RWPE2 (cell line): ENCODE measurements at regions not wholly inside any gene's neighbourhood (a gene's known extent, or its start where the extent isn't known, plus 50 kb on each side); places are given as distances from the start of the nearest gene placed in this dataset.

ENCODE experiments used
- ATAC-seq: fragments of 200-7000 bp; cut with Tn5 transposase; 3 replicates; pipeline ENCODE4 v1.9.1; 2021; ENCODE audit warnings: low read depth
- DNase-seq: peaks from one replicate; pipeline ENCODE4 v3.0.0-alpha.2; 2020; ENCODE audit warnings: low spot score
- H3K27ac ChIP-seq: fragments of 450-650 bp; 2 replicates; pipeline ENCODE4 v1.5.1; 2017; ENCODE audit warnings: mild to moderate bottlenecking; ENCODE audit not compliant: poor library complexity, severe bottlenecking
- H3K27me3 ChIP-seq: fragments of 250-450 bp; sonication (Bioruptor Pico); 2 replicates; pipeline ENCODE4 v1.5.1; 2021; ENCODE audit warnings: mild to moderate bottlenecking, moderate library complexity; ENCODE audit not compliant: insufficient read depth, poor library complexity, severe bottlenecking
- H3K36me3 ChIP-seq: fragments of 250-450 bp; sonication (Bioruptor Pico); 2 replicates; pipeline ENCODE4 v1.5.1; 2020; ENCODE audit warnings: low read depth, mild to moderate bottlenecking, moderate library complexity
- H3K4me1 ChIP-seq: fragments of 250-450 bp; sonication (Bioruptor Pico); 2 replicates; pipeline ENCODE4 v1.5.1; 2021; ENCODE audit warnings: mild to moderate bottlenecking, moderate library complexity; ENCODE audit not compliant: insufficient read depth, poor library complexity, severe bottlenecking
- H3K4me3 ChIP-seq: fragments of 250-450 bp; sonication (Bioruptor Pico); 2 replicates; pipeline ENCODE4 v1.5.1; 2021; ENCODE audit warnings: mild to moderate bottlenecking, moderate library complexity; ENCODE audit not compliant: severe bottlenecking
- H3K9me3 ChIP-seq: fragments of 250-450 bp; sonication (Bioruptor Pico); 2 replicates; pipeline ENCODE4 v1.5.1; 2021; ENCODE audit warnings: mild to moderate bottlenecking, moderate library complexity; ENCODE audit not compliant: severe bottlenecking
- CTCF ChIP-seq: fragments of 450-650 bp; IDR thresholded peaks from one replicate; pipeline ENCODE4 v1.5.1; 2017; ENCODE audit warnings: mild to moderate bottlenecking, moderate library complexity; ENCODE audit not compliant: poor library complexity, severe bottlenecking

- Histone ChIP-seq H3K27me3 (no peaks in the 10 kb centered on the region), H3K4me1 (no peaks in the 10 kb centered on the region), H3K4me3 (no peak overlapping the region), H3K9me3 (peaks cover 1% of the 10 kb centered on the region), H3K27ac (no peak overlapping the region), H3K36me3 (no peaks in the 10 kb centered on the region)
- no peak for DNase-seq
- no peak for ATAC-seq
- no peak for TF ChIP-seq CTCF
Observed at GRCh38 chr6:15974817-15975216, 154.1 kb upstream of the MYLIP start.

GRCh38 chr6:15970517-15970916 lies 158.4 kb upstream of the MYLIP start:
- no peak for TF ChIP-seq CTCF
- H3K4me1 ChIP-seq: peaks cover 9% of the 10 kb centered on the region
- ATAC-seq (no peak), DNase-seq (no peak)
- H3K9me3 ChIP-seq: peaks cover 1% of the 10 kb centered on the region
- no peaks in the 10 kb centered on the region for H3K36me3 ChIP-seq
- no peak overlapping the region for H3K27ac ChIP-seq
- H3K4me3 ChIP-seq: no peak overlapping the region
- H3K27me3 ChIP-seq: no peaks in the 10 kb centered on the region

GRCh38 chr6:15969236-15969778 lies 159.6 kb upstream of the MYLIP start:
- Histone ChIP-seq H3K36me3 (no peaks in the 10 kb centered on the region), H3K27me3 (no peaks in the 10 kb centered on the region), H3K27ac (peak overlapping the region; percentile 53), H3K4me3 (no peak overlapping the region), H3K4me1 (peaks cover 9% of the 10 kb centered on the region), H3K9me3 (peaks cover 1% of the 10 kb centered on the region)
- no peak for TF ChIP-seq CTCF
- DNase-seq (no peak), ATAC-seq (peak; percentile 94)

- Histone ChIP-seq H3K4me1 (peaks cover 9% of the 10 kb centered on the region), H3K4me3 (no peak overlapping the region), H3K36me3 (no peaks in the 10 kb centered on the region), H3K27me3 (no peaks in the 10 kb centered on the region), H3K9me3 (peaks cover 1% of the 10 kb centered on the region), H3K27ac (peak overlapping the region; percentile 53)
- DNase-seq (no peak), ATAC-seq (no peak)
- TF ChIP-seq CTCF: no peak
Observed at GRCh38 chr6:15968519-15968918, 160.4 kb upstream of the MYLIP start.

GRCh38 chr6:15966000-15966520 lies 162.8 kb upstream of the MYLIP start:
- Histone ChIP-seq H3K27ac (no peak overlapping the region), H3K4me1 (peaks cover 21% of the 10 kb centered on the region), H3K9me3 (no peaks in the 10 kb centered on the region), H3K27me3 (no peaks in the 10 kb centered on the region), H3K4me3 (no peak overlapping the region), H3K36me3 (no peaks in the 10 kb centered on the region)
- ATAC-seq (no peak), DNase-seq (no peak)
- TF ChIP-seq CTCF: no peak
